ENCODE measurements at regions not wholly inside any gene's neighbourhood (a gene's known extent, or its start where the extent isn't known, plus 50 kb on each side); places are given as distances from the start of the nearest gene placed in this dataset.

DNA sequence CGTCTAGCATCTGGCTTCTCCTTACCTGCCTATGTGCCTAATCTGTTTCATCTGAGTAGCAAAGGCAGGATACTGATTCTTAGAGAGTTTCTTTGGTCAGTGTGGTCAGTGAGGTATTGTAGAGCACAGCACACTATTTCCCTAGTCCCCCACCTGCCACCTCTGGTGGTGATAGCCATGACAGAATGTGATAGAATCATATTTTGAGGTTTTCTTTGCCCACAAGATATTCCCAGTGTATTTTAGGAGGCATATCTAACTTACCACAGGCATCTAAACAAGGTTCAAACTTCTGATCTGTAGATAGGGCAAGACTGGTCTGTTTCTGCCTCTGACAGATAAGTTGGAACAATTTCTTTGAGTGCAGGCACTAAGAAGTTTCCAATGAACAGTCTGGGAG lies 188.0 kb downstream of the SOX2 start:
- Histone ChIP-seq H3K4me2 (ENCODE audit: low read length, poor library complexity, severe bottlenecking) (no peak overlapping the region), H3K4me3 (ENCODE audit: insufficient read depth in 1 of 2, low read depth in 1 of 2, low read length in 2 of 2) (no peak overlapping the region), H2BK120ac (ENCODE audit: low read depth, low read length) (no peak overlapping the region), H4K91ac (ENCODE audit: low read length) (no peak overlapping the region), H3K27me3 (ENCODE audit: control insufficient read depth in 1 of 2, insufficient read depth in 1 of 2, low read length in 2 of 2) (no peaks in the 10 kb centered on the region), H3K9me3 (ENCODE audit: control insufficient read depth, low read length) (no peaks in the 10 kb centered on the region), H3K18ac (ENCODE audit: low read depth in 1 of 2, low read length in 2 of 2) (no peak overlapping the region), H3K4me1 (ENCODE audit: control insufficient read depth, insufficient read depth, low read depth, low read length) (no peaks in the 10 kb centered on the region), H3K27ac (ENCODE audit: low read length, poor library complexity, severe bottlenecking) (no peak overlapping the region), H2BK15ac (ENCODE audit: low read depth, poor library complexity, severe bottlenecking) (no peak overlapping the region), H2AK5ac (ENCODE audit: low read length, severe bottlenecking) (no peak overlapping the region), H4K8ac (ENCODE audit: low read length) (no peak overlapping the region), H2AFZ (ENCODE audit: low read depth, low read length) (no peak overlapping the region), H3K14ac (ENCODE audit: low read length in 2 of 2) (no peak overlapping the region), H2BK5ac (ENCODE audit: low read depth, low read length, poor library complexity, severe bottlenecking) (no peak overlapping the region), H2BK12ac (ENCODE audit: low read length in 2 of 2) (no peak overlapping the region), H3K79me1 (replicated peaks; ENCODE audit: low read length, poor library complexity, severe bottlenecking) (no peaks in the 10 kb centered on the region), H3K4ac (ENCODE audit: low read depth in 1 of 2, low read length in 2 of 2) (no peak overlapping the region), H3K23ac (ENCODE audit: low read length in 2 of 2) (no peak overlapping the region), H3K9ac (ENCODE audit: low read length) (no peak overlapping the region), H3K36me3 (ENCODE audit: control insufficient read depth in 1 of 2, insufficient read depth in 2 of 2, low read depth in 1 of 2, low read length in 2 of 2) (no peaks in the 10 kb centered on the region)
- WGBS: 50% methylated on average over 1 of the region's 1 CpG
- no peak for DNase-seq

DNA sequence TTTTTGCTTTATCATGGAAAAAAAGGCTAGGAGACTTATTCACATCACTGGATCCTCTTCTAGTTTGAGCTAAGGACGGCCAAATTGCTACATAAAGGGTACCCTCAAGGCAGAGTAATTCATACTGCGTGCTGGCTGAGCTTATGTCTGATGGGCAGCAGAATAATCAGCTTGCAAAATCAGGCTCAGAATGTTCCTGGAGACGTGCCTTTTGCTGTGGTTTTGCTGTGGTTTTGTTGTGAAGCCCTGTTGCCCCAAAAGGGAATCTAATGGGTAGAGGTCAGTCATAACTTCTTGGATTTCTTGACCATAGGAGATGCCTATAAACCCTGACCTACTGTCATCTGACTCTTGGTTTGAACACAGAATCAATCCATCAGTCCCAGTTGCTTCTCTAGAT lies 189.9 kb downstream of the SOX2 start:
- no peak overlapping the region for H2AFZ ChIP-seq (ENCODE audit: low read depth, low read length)
- no peak overlapping the region for H3K9ac ChIP-seq (ENCODE audit: low read length)
- H4K91ac ChIP-seq (ENCODE audit: low read length): no peak overlapping the region

DNA sequence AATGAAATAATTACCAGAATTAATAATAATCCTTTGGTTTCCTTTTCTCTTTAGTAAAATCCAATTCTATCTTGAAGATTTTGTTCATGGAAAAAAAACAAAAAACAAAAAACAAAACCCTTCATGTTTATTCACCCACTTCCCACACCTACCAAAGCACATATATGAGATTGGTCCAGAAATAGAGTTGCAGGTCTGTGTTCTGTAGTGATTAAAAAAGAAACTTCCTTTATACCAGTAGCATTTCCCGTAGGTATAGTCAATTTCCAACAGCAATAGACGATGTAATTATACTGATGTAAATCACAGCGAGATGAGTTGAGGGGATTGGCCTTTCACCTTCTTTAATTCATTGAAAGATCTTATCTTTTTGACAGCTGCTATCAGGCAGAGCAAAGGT lies 194.6 kb downstream of the SOX2 start:
- Histone ChIP-seq H2BK12ac (ENCODE audit: low read length in 2 of 2) (no peak overlapping the region), H2BK15ac (ENCODE audit: low read depth, poor library complexity, severe bottlenecking) (no peak overlapping the region), H3K14ac (ENCODE audit: low read length in 2 of 2) (no peak overlapping the region), H2BK5ac (ENCODE audit: low read depth, low read length, poor library complexity, severe bottlenecking) (no peak overlapping the region), H3K4me1 (ENCODE audit: control insufficient read depth, insufficient read depth, low read depth, low read length) (peaks cover 2% of the 10 kb centered on the region), H3K9me3 (ENCODE audit: control insufficient read depth, low read length) (no peaks in the 10 kb centered on the region), H2AK5ac (ENCODE audit: low read length, severe bottlenecking) (no peak overlapping the region), H3K4me2 (ENCODE audit: low read length, poor library complexity, severe bottlenecking) (no peak overlapping the region), H2AFZ (ENCODE audit: low read depth, low read length) (no peak overlapping the region), H3K27me3 (ENCODE audit: control insufficient read depth in 1 of 2, insufficient read depth in 1 of 2, low read length in 2 of 2) (peaks cover 0 to 3% of the 10 kb centered on the region in 2 experiments), H3K79me1 (replicated peaks; ENCODE audit: low read length, poor library complexity, severe bottlenecking) (no peaks in the 10 kb centered on the region), H3K9ac (ENCODE audit: low read length) (no peak overlapping the region), H4K91ac (ENCODE audit: low read length) (no peak overlapping the region), H3K4me3 (ENCODE audit: insufficient read depth in 1 of 2, low read depth in 1 of 2, low read length in 2 of 2) (no peak overlapping the region), H3K18ac (ENCODE audit: low read depth in 1 of 2, low read length in 2 of 2) (no peak overlapping the region), H3K27ac (ENCODE audit: low read length, poor library complexity, severe bottlenecking) (no peak overlapping the region), H4K8ac (ENCODE audit: low read length) (no peak overlapping the region), H2BK120ac (ENCODE audit: low read depth, low read length) (no peak overlapping the region), H3K23ac (ENCODE audit: low read length in 2 of 2) (no peak overlapping the region), H3K4ac (ENCODE audit: low read depth in 1 of 2, low read length in 2 of 2) (no peak overlapping the region), H3K36me3 (ENCODE audit: control insufficient read depth in 1 of 2, insufficient read depth in 2 of 2, low read depth in 1 of 2, low read length in 2 of 2) (no peaks in the 10 kb centered on the region)
- WGBS: no CpG with 5 or more reads among the region's 3 CpGs
- no peak for DNase-seq

More for the DNA sequence above, 189.9 kb downstream of the SOX2 start:
- DNase-seq: no peak
- H4K8ac ChIP-seq (ENCODE audit: low read length): no peak overlapping the region
- H3K36me3 ChIP-seq (ENCODE audit: control insufficient read depth in 1 of 2, insufficient read depth in 2 of 2, low read depth in 1 of 2, low read length in 2 of 2): no peaks in the 10 kb centered on the region
- no peaks in the 10 kb centered on the region for H3K79me1 ChIP-seq (replicated peaks; ENCODE audit: low read length, poor library complexity, severe bottlenecking)
- H3K4ac ChIP-seq (ENCODE audit: low read depth in 1 of 2, low read length in 2 of 2): no peak overlapping the region
- H3K9me3 ChIP-seq (ENCODE audit: control insufficient read depth, low read length): no peaks in the 10 kb centered on the region
- H2BK5ac ChIP-seq (ENCODE audit: low read depth, low read length, poor library complexity, severe bottlenecking): no peak overlapping the region
- H2BK15ac ChIP-seq (ENCODE audit: low read depth, poor library complexity, severe bottlenecking): no peak overlapping the region
- H3K4me3 ChIP-seq (ENCODE audit: insufficient read depth in 1 of 2, low read depth in 1 of 2, low read length in 2 of 2): no peak overlapping the region
- no peak overlapping the region for H3K27ac ChIP-seq (ENCODE audit: low read length, poor library complexity, severe bottlenecking)
- no peak overlapping the region for H3K14ac ChIP-seq (ENCODE audit: low read length in 2 of 2)
- peaks cover 0 to 3% of the 10 kb centered on the region in 2 experiments for H3K27me3 ChIP-seq (ENCODE audit: control insufficient read depth in 1 of 2, insufficient read depth in 1 of 2, low read length in 2 of 2)
- H2AK5ac ChIP-seq (ENCODE audit: low read length, severe bottlenecking): no peak overlapping the region
- H2BK120ac ChIP-seq (ENCODE audit: low read depth, low read length): no peak overlapping the region
- no peak overlapping the region for H3K18ac ChIP-seq (ENCODE audit: low read depth in 1 of 2, low read length in 2 of 2)
- no peak overlapping the region for H3K4me2 ChIP-seq (ENCODE audit: low read length, poor library complexity, severe bottlenecking)
- H3K4me1 ChIP-seq (ENCODE audit: control insufficient read depth, insufficient read depth, low read depth, low read length): no peaks in the 10 kb centered on the region
- 46% methylated on average over 3 of the region's 3 CpGs for WGBS
- H2BK12ac ChIP-seq (ENCODE audit: low read length in 2 of 2): no peak overlapping the region
- no peak overlapping the region for H3K23ac ChIP-seq (ENCODE audit: low read length in 2 of 2)

DNA sequence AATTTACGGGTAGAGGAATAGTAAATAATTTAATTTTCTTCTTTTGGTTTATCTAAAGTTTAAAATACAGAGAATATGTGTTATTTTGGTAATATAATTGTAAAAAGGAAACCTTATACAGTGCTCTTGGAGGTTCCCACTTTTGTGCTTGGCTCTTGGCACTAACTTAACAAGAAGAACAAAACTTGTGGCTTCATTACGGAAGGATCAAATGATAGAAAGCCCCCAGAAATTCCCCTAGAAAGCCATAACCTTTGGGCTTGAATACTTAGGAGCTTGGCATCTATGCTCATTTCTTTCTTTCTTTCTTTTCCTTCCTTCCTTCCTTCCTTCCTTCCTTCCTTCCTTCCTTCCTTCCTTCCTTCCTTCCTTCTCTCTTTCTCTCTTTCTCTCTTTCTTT lies 197.5 kb downstream of the SOX2 start:
- peaks cover 2% of the 10 kb centered on the region for H3K4me1 ChIP-seq (ENCODE audit: control insufficient read depth, insufficient read depth, low read depth, low read length)
- H3K23ac ChIP-seq (ENCODE audit: low read length in 2 of 2): no peak overlapping the region
- no peaks in the 10 kb centered on the region for H3K36me3 ChIP-seq (ENCODE audit: control insufficient read depth in 1 of 2, insufficient read depth in 2 of 2, low read depth in 1 of 2, low read length in 2 of 2)
- H3K4me3 ChIP-seq (ENCODE audit: insufficient read depth in 1 of 2, low read depth in 1 of 2, low read length in 2 of 2): no peak overlapping the region
- H3K18ac ChIP-seq (ENCODE audit: low read depth in 1 of 2, low read length in 2 of 2): no peak overlapping the region
- H4K8ac ChIP-seq (ENCODE audit: low read length): no peak overlapping the region
- H3K79me1 ChIP-seq (replicated peaks; ENCODE audit: low read length, poor library complexity, severe bottlenecking): no peaks in the 10 kb centered on the region
- no peaks in the 10 kb centered on the region for H3K9me3 ChIP-seq (ENCODE audit: control insufficient read depth, low read length)
- H3K14ac ChIP-seq (ENCODE audit: low read length in 2 of 2): no peak overlapping the region
- no peak overlapping the region for H2AK5ac ChIP-seq (ENCODE audit: low read length, severe bottlenecking)
- H2BK5ac ChIP-seq (ENCODE audit: low read depth, low read length, poor library complexity, severe bottlenecking): no peak overlapping the region
- H3K4me2 ChIP-seq (ENCODE audit: low read length, poor library complexity, severe bottlenecking): no peak overlapping the region
- no peak overlapping the region for H2BK120ac ChIP-seq (ENCODE audit: low read depth, low read length)
- no peak overlapping the region for H2BK15ac ChIP-seq (ENCODE audit: low read depth, poor library complexity, severe bottlenecking)
- 98% methylated on average over 1 of the region's 2 CpGs for WGBS
- H3K27ac ChIP-seq (ENCODE audit: low read length, poor library complexity, severe bottlenecking): no peak overlapping the region
- peaks cover 0 to 3% of the 10 kb centered on the region in 2 experiments for H3K27me3 ChIP-seq (ENCODE audit: control insufficient read depth in 1 of 2, insufficient read depth in 1 of 2, low read length in 2 of 2)
- H2BK12ac ChIP-seq (ENCODE audit: low read length in 2 of 2): no peak overlapping the region
- no peak for DNase-seq
- no peak overlapping the region for H2AFZ ChIP-seq (ENCODE audit: low read depth, low read length)
- H3K4ac ChIP-seq (ENCODE audit: low read depth in 1 of 2, low read length in 2 of 2): no peak overlapping the region
- no peak overlapping the region for H3K9ac ChIP-seq (ENCODE audit: low read length)
- no peak overlapping the region for H4K91ac ChIP-seq (ENCODE audit: low read length)
